ENCODE measurements at regions not wholly inside any gene's neighbourhood (a gene's known extent, or its start where the extent isn't known, plus 50 kb on each side); places are given as distances from the start of the nearest gene placed in this dataset.
"Not testable (repeated sequence)": the region's sequence is repeated elsewhere in the genome, so short reads cannot be mapped to it uniquely, and the experiment has no call there.

GRCh38 chr4:3896871-3897578 is 130.8 kb downstream of the ADRA2C start:
- TF ChIP-seq, protein P1, sequence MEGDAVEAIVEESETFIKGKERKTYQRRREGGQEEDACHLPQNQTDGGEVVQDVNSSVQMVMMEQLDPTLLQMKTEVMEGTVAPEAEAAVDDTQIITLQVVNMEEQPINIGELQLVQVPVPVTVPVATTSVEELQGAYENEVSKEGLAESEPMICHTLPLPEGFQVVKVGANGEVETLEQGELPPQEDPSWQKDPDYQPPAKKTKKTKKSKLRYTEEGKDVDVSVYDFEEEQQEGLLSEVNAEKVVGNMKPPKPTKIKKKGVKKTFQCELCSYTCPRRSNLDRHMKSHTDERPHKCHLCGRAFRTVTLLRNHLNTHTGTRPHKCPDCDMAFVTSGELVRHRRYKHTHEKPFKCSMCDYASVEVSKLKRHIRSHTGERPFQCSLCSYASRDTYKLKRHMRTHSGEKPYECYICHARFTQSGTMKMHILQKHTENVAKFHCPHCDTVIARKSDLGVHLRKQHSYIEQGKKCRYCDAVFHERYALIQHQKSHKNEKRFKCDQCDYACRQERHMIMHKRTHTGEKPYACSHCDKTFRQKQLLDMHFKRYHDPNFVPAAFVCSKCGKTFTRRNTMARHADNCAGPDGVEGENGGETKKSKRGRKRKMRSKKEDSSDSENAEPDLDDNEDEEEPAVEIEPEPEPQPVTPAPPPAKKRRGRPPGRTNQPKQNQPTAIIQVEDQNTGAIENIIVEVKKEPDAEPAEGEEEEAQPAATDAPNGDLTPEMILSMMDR (IDR thresholded peaks at IDR 0.05 in 8 of 11, conservative IDR thresholded peaks at IDR 0.05 in 3 of 11) = not testable (repeated sequence)
- not testable (repeated sequence) for TF ChIP-seq POLR2A (IDR thresholded peaks at IDR 0.05)

Data from spleen (tissue), 7 donors.